ENCODE measurements at regions not wholly inside any gene's neighbourhood (a gene's known extent, or its start where the extent isn't known, plus 50 kb on each side); places are given as distances from the start of the nearest gene placed in this dataset.

- Histone ChIP-seq H3K4me2 (ENCODE audit: extremely low read depth, insufficient read depth, low read length) (no peak overlapping the region), H3K4me3 (replicated peaks in 1 of 4; ENCODE audit: control extremely low read depth in 1 of 4, insufficient read depth in 1 of 4, low read depth in 3 of 4, low read length in 4 of 4) (no peak overlapping the region), H3K9ac (ENCODE audit: insufficient read depth, low read length) (no peak overlapping the region), H3K9me3 (ENCODE audit: control insufficient read depth, insufficient read depth, low read depth, low read length) (no peaks in the 10 kb centered on the region), H3K36me3 (ENCODE audit: control insufficient read depth, insufficient read depth, low read length) (no peaks in the 10 kb centered on the region), H4K20me1 (ENCODE audit: control insufficient read depth, extremely low read depth, insufficient read depth, low read length) (no peaks in the 10 kb centered on the region), H3K27me3 (ENCODE audit: control insufficient read depth, insufficient read depth, low read length) (no peaks in the 10 kb centered on the region), H3K4me1 (ENCODE audit: control insufficient read depth, extremely low read depth, insufficient read depth, low read length) (peaks cover 2% of the 10 kb centered on the region), H3K27ac (ENCODE audit: insufficient read depth, low read length) (no peak overlapping the region), H3K79me2 (ENCODE audit: control insufficient read depth, insufficient read depth, low read length) (no peaks in the 10 kb centered on the region), H2AFZ (ENCODE audit: low read length) (peak overlapping the region; percentile 41)
- DNase-seq (ENCODE audit: low read depth in 2 of 2): no peak
- TF ChIP-seq CTCF (conservative IDR thresholded peaks at IDR 0.05 in 1 of 2, IDR thresholded peaks at IDR 0.05 in 1 of 2; ENCODE audit: low read depth in 1 of 2, low read length in 2 of 2) (no peak), EZH2 (IDR thresholded peaks at IDR 0.05; ENCODE audit: low read length, missing control alignments) (no peak)
Observed at GRCh38 chr4:182973941-182974340, 56.8 kb upstream of the DCTD start.

GRCh38 chr4:182973511-182973911 lies 56.3 kb upstream of the DCTD start:
- Histone ChIP-seq H3K79me2 (ENCODE audit: control insufficient read depth, insufficient read depth, low read length) (no peaks in the 10 kb centered on the region), H3K27ac (ENCODE audit: insufficient read depth, low read length) (no peak overlapping the region), H3K9ac (ENCODE audit: insufficient read depth, low read length) (no peak overlapping the region), H3K4me1 (ENCODE audit: control insufficient read depth, extremely low read depth, insufficient read depth, low read length) (peaks cover 2% of the 10 kb centered on the region), H3K27me3 (ENCODE audit: control insufficient read depth, insufficient read depth, low read length) (no peaks in the 10 kb centered on the region), H2AFZ (ENCODE audit: low read length) (no peak overlapping the region), H3K36me3 (ENCODE audit: control insufficient read depth, insufficient read depth, low read length) (no peaks in the 10 kb centered on the region), H3K9me3 (ENCODE audit: control insufficient read depth, insufficient read depth, low read depth, low read length) (no peaks in the 10 kb centered on the region), H3K4me3 (replicated peaks in 1 of 4; ENCODE audit: control extremely low read depth in 1 of 4, insufficient read depth in 1 of 4, low read depth in 3 of 4, low read length in 4 of 4) (no peak overlapping the region), H4K20me1 (ENCODE audit: control insufficient read depth, extremely low read depth, insufficient read depth, low read length) (no peaks in the 10 kb centered on the region), H3K4me2 (ENCODE audit: extremely low read depth, insufficient read depth, low read length) (no peak overlapping the region)
- peak; percentile 9 to 49 for DNase-seq (ENCODE audit: low read depth in 2 of 2)
- no peak for TF ChIP-seq EZH2 (IDR thresholded peaks at IDR 0.05; ENCODE audit: low read length, missing control alignments)
- no peak for TF ChIP-seq CTCF (conservative IDR thresholded peaks at IDR 0.05 in 1 of 2, IDR thresholded peaks at IDR 0.05 in 1 of 2; ENCODE audit: low read depth in 1 of 2, low read length in 2 of 2)

- no peaks in the 10 kb centered on the region for H3K79me2 ChIP-seq (ENCODE audit: control insufficient read depth, insufficient read depth, low read length)
- no peak overlapping the region for H3K4me2 ChIP-seq (ENCODE audit: extremely low read depth, insufficient read depth, low read length)
- no peak overlapping the region for H3K27ac ChIP-seq (ENCODE audit: insufficient read depth, low read length)
- no peaks in the 10 kb centered on the region for H3K27me3 ChIP-seq (ENCODE audit: control insufficient read depth, insufficient read depth, low read length)
- no peaks in the 10 kb centered on the region for H3K36me3 ChIP-seq (ENCODE audit: control insufficient read depth, insufficient read depth, low read length)
- H3K4me1 ChIP-seq (ENCODE audit: control insufficient read depth, extremely low read depth, insufficient read depth, low read length): peaks cover 2% of the 10 kb centered on the region
- DNase-seq (ENCODE audit: low read depth in 2 of 2): no peak
- no peak for TF ChIP-seq EZH2 (IDR thresholded peaks at IDR 0.05; ENCODE audit: low read length, missing control alignments)
- no peak for TF ChIP-seq CTCF (conservative IDR thresholded peaks at IDR 0.05 in 1 of 2, IDR thresholded peaks at IDR 0.05 in 1 of 2; ENCODE audit: low read depth in 1 of 2, low read length in 2 of 2)
- no peak overlapping the region for H3K4me3 ChIP-seq (replicated peaks in 1 of 4; ENCODE audit: control extremely low read depth in 1 of 4, insufficient read depth in 1 of 4, low read depth in 3 of 4, low read length in 4 of 4)
- no peaks in the 10 kb centered on the region for H3K9me3 ChIP-seq (ENCODE audit: control insufficient read depth, insufficient read depth, low read depth, low read length)
- no peak overlapping the region for H2AFZ ChIP-seq (ENCODE audit: low read length)
- H4K20me1 ChIP-seq (ENCODE audit: control insufficient read depth, extremely low read depth, insufficient read depth, low read length): no peaks in the 10 kb centered on the region
- no peak overlapping the region for H3K9ac ChIP-seq (ENCODE audit: insufficient read depth, low read length)
Observed at GRCh38 chr4:182971702-182972101, 54.5 kb upstream of the DCTD start.

All from fibroblast of lung (primary cell).